ENCODE measurements at regions not wholly inside any gene's neighbourhood (a gene's known extent, or its start where the extent isn't known, plus 50 kb on each side); places are given as distances from the start of the nearest gene placed in this dataset.
"Not testable (repeated sequence)": the region's sequence is repeated elsewhere in the genome, so short reads cannot be mapped to it uniquely, and the experiment has no call there.

DNA sequence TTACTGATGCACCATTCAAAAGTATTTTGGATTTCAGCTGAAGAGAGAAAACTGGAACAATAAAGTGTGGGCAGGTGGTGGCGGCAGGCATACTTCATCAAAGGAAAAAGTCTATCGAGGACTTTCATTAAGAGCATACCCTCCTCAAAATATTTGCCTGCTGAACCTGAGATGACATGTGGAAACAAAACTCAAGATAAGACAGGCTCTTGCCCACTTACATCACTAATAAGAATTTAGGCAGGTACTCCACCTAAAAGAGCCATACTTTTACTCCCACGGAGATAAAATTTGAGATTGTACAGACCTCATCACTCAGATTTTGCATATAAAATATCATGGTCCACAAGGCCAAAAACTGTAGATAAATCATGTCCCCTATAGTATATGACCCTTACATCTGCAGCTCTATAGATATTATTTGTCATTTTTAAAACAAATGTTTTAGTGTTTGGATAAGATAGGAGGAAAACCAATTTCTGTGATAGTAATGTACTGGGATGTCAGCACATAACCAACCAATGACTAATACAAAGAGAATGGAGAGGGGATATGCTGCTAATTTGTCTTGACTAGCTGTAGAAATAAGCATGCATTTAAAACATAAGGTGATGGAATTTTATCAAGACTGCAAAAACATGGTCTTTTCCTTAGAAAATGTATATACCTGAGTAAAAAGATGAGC, 730.6 kb upstream of the ZNF608 start:
- no peak for DNase-seq (ENCODE audit: low spot score)

DNA sequence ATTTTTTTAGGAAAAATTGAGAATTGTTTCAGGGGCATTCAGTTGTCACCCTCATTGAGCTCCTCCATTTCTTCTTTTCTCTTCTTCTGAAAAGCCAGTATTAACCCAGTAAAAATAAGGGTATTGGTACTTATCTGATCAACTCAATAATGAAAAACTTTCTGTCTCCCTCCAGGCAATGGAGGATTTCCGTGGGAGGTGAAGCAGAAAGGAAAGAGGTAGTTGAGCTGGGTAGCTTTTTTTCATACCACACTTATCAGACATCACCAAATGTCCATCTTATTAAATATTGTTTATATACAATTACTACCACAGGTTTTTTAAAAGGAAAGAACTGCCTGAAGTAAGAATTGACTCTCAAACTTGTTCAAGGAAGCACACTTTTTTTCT, 731.1 kb upstream of the ZNF608 start:
- no peak for DNase-seq (ENCODE audit: low spot score)

- DNase-seq (ENCODE audit: low spot score), result no peak
Measured at GRCh38 chr5:125478599-125478998, 732.2 kb upstream of the ZNF608 start.

- DNase-seq (ENCODE audit: low spot score), result no peak
Measured at GRCh38 chr5:125480911-125481310, 734.5 kb upstream of the ZNF608 start.

DNA sequence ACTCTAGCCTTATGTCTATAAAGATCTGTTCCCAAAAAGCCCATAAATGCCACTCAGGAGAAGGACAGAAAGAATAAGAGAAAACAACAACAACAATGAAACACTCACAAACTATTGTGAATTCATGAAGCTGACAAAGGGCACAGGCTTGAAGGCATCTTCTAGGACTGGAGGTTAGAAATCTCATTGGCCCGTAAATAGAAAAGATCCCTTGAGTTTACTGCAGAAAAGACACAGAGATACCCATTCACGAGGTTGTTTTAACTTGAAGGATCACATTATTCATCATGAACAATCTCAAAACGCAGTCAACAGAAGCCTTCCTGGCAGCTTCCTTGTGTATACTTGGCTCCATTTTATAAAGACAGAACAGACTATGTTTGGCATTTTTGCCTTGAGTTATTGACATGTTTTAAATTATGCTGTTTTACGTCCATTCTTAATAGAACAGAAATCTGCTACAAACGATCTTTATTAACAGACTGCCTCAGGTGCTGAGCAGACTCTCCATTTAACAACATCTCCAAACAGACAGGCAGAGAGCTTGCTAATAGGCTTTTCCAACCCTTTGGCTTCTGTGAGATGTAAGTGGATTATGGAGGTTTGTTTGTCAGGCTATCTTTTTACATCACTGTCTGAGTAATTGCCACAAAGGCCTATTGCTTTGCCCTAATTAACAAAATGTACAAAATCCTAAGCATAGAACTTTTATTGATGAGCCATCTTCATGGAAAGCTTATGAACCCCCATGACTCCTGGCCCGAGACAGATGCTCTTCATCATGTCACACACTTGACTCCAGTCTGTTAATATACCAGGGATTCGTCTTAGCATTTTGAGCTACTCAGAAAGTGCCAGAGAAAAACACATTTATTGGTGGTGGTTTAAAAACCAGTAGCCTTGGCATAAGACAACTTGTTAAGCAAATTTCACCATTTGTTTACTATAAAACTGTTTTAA, 735.3 kb upstream of the ZNF608 start:
- DNase-seq (ENCODE audit: low spot score), result no peak

GRCh38 chr5:125483609-125484008, 737.2 kb upstream of the ZNF608 start:
- no peak for DNase-seq (ENCODE audit: low spot score)

DNA sequence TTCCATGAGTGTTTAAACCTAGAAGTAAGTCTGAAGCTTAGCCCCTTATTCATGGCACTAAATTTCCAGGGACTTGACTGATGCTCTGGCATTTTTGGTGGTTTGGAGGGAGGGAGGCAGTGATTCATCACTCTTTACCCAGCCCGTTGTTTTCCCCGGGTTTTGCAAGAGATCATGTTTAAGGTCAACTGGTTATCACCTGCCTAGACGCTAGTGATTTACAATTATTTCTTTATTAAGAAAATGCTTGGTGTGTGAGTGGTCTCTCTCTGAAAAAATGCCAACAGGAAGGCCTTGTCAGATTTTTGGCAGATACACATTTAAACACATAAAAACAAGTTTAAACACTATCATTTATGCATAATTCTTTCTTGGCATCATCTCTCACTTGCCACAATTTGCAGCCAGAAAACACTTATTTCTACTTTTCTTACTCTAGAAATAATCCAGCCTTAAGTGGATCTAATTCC, 737.9 kb upstream of the ZNF608 start:
- DNase-seq (ENCODE audit: low spot score), result peak; percentile 76

DNA sequence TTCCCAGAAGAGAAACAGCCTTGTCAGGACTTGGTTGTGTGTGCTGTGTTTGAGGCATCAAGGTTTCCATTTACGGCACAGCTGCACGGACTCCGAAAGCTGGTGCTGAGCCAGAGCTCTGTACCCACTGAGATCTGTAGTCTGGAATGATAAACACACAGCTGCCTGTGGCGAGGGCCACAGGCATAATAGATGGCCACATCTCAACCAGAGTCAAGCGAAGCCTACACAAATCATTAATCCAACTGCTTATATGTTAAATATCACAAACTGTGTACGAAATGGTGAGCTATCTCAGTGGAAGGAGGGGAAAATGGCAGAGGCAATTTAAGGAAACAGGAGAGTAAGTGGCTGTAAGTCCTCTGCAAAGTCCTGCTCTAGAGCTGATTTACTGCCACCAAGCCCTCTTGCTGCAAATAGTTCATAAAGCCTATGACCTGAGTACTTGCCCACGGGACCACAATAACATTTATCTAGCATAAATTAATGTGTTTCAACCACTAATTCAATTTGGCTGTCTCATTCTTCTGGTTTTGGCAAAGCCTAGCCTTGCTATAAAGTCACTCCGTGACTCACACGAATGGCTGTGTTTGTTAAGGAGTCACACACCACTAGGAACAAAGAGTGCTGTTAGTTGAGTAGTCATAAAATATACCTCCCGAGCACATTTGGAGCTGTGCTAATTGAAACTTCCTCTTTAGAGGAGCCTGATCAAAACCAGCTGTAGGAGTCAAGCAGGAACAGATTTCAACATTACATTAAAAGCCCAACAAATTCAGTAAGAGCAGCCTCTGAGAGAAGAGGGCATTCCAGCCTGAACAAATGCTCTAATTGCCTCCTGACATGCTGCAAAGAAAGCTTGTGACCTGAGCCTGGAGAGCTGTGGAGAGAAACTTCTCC, 738.6 kb upstream of the ZNF608 start:
- peak; percentile 95 for DNase-seq (ENCODE audit: low spot score)

DNA sequence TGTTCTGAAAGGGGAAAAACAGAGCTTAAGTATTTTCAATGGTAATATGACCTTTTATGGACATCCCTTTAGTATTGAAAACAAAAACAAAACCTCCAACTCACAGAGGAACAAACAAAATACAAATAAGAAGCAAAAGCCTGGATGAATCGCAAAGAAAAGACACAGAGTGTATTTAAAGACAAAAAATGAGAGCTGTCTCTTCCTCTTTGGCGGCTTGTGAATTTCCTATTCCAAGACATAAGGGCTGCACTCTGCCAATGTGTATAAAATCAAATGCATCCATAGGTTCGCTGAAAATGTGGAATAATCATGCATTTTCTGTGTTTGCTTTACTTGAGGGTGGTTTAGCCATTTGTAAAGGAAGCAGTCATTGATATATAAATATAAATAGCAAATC, 739.3 kb upstream of the ZNF608 start:
- DNase-seq (ENCODE audit: low spot score), result no peak

GRCh38 chr5:125486634-125487033, 740.2 kb upstream of the ZNF608 start:
- peak; percentile 53 for DNase-seq (ENCODE audit: low spot score)

- DNase-seq (ENCODE audit: low spot score), result no peak
Measured at GRCh38 chr5:125487231-125487630, 740.8 kb upstream of the ZNF608 start.

DNA sequence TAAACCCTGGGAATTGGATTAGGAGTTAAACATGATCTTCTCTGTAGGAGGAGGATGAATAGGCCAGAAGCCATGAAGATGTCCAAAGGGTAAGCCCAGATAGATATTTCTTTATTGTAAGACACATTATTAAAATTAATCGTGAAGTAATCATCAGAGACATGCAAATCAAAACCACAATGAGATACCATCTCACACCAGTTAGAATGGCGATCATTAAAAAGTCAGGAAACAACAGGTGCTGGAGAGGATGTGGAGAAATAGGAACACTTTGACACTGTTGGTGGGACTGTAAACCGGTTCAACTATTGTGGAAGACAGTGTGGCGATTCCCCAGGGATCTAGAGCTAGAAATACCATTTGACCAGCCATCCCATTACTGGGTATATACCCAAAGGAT, 741.2 kb upstream of the ZNF608 start:
- not testable (repeated sequence) for DNase-seq (ENCODE audit: low spot score)

DNA sequence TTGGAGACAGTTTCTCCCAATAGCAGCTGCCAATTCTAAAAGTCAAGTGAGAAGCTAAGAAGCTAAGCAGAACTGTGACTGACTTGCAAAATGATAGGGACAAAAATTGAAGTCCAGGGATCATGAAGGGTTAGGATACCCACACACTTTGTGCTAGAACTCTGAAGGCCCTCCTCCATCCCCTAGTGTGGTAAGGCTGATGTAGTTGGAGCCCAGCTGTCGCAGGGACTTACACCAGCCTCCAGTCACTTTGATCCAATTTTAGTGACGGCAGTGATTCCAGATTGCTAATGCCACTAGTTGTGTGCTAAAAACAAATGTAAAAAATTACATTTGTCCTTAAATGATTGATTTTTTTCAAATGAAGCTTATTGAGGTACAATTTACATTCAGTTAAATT, 742.7 kb upstream of the ZNF608 start:
- no peak for DNase-seq (ENCODE audit: low spot score)

- DNase-seq (ENCODE audit: low spot score), result no peak
Measured at GRCh38 chr5:125491986-125492492, 745.6 kb upstream of the ZNF608 start.

GRCh38 chr5:125492977-125493376, 746.5 kb upstream of the ZNF608 start:
- DNase-seq (ENCODE audit: low spot score), result no peak

- no peak for DNase-seq (ENCODE audit: low spot score)
Measured at GRCh38 chr5:125496393-125496792, 750.0 kb upstream of the ZNF608 start.

DNA sequence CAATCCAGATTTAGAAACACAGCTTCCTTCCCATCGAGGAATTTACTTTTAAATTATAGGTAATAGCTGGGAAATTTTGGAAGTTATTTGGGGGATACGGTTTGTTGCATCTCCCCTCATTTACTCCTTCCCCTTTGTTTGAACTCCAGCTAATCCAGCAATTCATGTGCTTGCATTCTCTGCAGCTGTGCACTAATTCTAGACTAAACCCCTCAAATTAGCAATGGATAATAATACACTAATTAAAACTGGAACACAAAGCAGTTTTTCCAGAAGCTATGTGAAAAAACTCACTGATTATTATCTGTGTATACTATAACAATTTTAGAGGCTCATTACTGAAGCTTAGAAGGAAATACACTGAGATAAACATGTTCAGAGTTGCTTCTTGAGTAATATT, 751.2 kb upstream of the ZNF608 start:
- DNase-seq (ENCODE audit: low spot score), result no peak

GRCh38 chr5:125499636-125500332, 753.3 kb upstream of the ZNF608 start:
- DNase-seq (ENCODE audit: low spot score), result no peak

DNA sequence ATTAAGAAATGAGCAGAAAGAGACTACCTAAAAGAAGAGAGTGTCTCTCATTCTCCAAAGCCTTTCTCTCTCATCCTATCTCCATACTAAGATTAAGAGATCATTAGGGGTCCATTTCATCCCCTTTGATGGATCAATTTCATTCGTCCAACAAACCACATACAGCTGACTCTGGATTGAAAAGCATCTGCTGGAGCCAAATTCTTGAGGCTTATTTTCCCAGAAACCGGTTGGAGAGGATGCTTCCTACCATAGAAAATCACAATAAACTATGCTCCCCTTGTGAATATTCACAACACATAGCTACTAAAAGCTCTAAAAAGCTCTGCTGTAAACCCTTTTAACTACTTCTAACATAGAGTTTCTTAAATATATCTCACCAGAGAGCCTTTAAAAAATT, 755.0 kb upstream of the ZNF608 start:
- DNase-seq (ENCODE audit: low spot score), result no peak

- DNase-seq (ENCODE audit: low spot score), result no peak
Measured at GRCh38 chr5:125503946-125504345, 757.5 kb upstream of the ZNF608 start.

DNA sequence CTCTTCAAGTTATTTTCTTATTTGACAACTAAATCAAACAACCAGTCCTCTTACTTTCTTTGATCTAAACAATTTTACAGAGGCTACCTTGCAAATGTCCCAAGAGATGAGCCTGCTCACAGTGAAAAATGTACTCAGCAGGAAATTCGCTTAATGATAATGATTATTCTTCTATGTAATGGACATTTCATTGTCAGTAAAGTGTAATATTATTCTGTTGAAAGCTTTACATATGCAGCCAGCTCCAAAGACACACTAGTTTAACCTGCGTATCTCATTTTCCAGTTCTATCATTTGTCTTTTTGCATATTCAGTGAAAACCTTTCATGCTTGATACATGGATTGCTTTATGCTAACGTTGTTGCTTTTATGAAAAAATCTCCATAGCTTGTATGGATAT, 758.7 kb upstream of the ZNF608 start:
- DNase-seq (ENCODE audit: low spot score), result no peak
